Upper lobe of left lung (tissue), 4 donors: ENCODE measurements at regions not wholly inside any gene's neighbourhood (a gene's known extent, or its start where the extent isn't known, plus 50 kb on each side); places are given as distances from the start of the nearest gene placed in this dataset.

ENCODE experiments used
- CTCF ChIP-seq, 6 experiments: fragments of 450-650 bp in 4 of 6; fragments of 200-600 bp in 2 of 6; sonication (generic) in 2 of 6; IDR thresholded peaks; one replicate each; pipeline ENCODE4 v1.5.1; 2016 to 2019; ENCODE audit warnings: antibody characterized with exemption in 6 of 6
- POLR2A ChIP-seq, 4 donors: fragments of 450-650 bp; IDR thresholded peaks; one replicate each; pipeline ENCODE4 v1.5.1; 2016 to 2017; ENCODE audit warnings: antibody characterized with exemption in 4 of 4, mild to moderate bottlenecking in 2 of 4
- POLR2AphosphoS5 ChIP-seq, 2 donors: sonication (generic); formaldehyde crosslinking; IDR thresholded peaks; one replicate each; pipeline ENCODE4 v1.5.1; 2017; ENCODE audit warnings: antibody characterized with exemption in 2 of 2

- TF ChIP-seq CTCF (IDR thresholded peaks at IDR 0.05) (no peak), POLR2AphosphoS5 (IDR thresholded peaks at IDR 0.05) (no peak), POLR2A (IDR thresholded peaks at IDR 0.05) (no peak)
Observed at GRCh38 chr3:34367521-34367920, 569.1 kb downstream of the PDCD6IP start.
